Right atrium auricular region (tissue), 2 donors: ENCODE measurements at regions not wholly inside any gene's neighbourhood (a gene's known extent, or its start where the extent isn't known, plus 50 kb on each side); places are given as distances from the start of the nearest gene placed in this dataset.

Source experiments
- DNase-seq: peaks from one replicate; pipeline ENCODE4 v3.0.0-alpha.2; 2019; ENCODE audit warnings: low spot score
- H3K27ac ChIP-seq, 2 donors: fragments of 200-600 bp; sonication (generic); 1 replicate in 1 of 2; 2 replicates in 1 of 2; pipeline ENCODE4 v1.5.1; 2016 to 2019
- H3K27me3 ChIP-seq, 2 donors: fragments of 200-600 bp; sonication (generic); one replicate each; pipeline versions ENCODE4 v1.5.1 to v1.6.0; 2017 to 2019
- H3K36me3 ChIP-seq: fragments of 200-600 bp; sonication (generic); one replicate; pipeline ENCODE4 v1.5.1; 2016
- H3K4me1 ChIP-seq, 2 donors: fragments of 200-600 bp; sonication (generic); one replicate each; pipeline versions ENCODE4 v1.5.1 to v1.6.0; 2017 to 2019
- H3K4me3 ChIP-seq, 2 donors: fragments of 200-600 bp; sonication (generic); 1 replicate in 1 of 2; 2 replicates in 1 of 2; pipeline ENCODE4 v1.5.1; 2017 to 2019; ENCODE audit warnings: mild to moderate bottlenecking in 1 of 2, moderate library complexity in 1 of 2
- H3K9me3 ChIP-seq, 2 donors: fragments of 200-600 bp; sonication (generic); one replicate each; pipeline ENCODE4 v1.5.1; 2019
- TF ChIP-seq, protein P1 (sequence below), 2 donors: fragments of 200-600 bp; sonication (generic); IDR thresholded peaks; one replicate each; pipeline ENCODE4 v1.5.1; 2019; ENCODE audit warnings: antibody characterized with exemption in 2 of 2

DNA sequence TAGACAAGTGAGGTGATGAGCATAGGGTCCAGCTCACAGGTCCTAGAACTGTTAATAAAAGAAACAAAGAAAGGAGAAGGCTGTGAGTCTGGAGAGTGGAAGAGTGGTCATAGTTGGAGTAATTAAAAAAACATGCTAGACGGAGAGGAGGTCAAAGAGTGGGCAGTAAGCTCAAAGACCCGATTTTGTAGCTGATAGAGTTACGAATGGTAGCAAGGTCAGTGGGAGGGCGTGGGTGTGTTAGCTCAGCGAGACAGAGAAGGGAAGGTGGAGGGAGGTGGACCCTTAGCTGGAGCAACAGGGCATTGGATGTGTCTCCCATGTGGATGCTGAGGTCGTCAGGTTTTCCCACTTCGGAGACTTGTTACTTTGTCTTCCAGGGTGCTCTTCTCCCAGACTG lies 431.7 kb downstream of the CDH26 start:
- H3K4me1 ChIP-seq, result no peaks in the 10 kb centered on the region
- H3K9me3 ChIP-seq, result no peaks in the 10 kb centered on the region
- H3K27ac ChIP-seq, result no peak overlapping the region
- H3K4me3 ChIP-seq, result no peak overlapping the region
- H3K36me3 ChIP-seq, result no peaks in the 10 kb centered on the region
- TF ChIP-seq, protein P1, sequence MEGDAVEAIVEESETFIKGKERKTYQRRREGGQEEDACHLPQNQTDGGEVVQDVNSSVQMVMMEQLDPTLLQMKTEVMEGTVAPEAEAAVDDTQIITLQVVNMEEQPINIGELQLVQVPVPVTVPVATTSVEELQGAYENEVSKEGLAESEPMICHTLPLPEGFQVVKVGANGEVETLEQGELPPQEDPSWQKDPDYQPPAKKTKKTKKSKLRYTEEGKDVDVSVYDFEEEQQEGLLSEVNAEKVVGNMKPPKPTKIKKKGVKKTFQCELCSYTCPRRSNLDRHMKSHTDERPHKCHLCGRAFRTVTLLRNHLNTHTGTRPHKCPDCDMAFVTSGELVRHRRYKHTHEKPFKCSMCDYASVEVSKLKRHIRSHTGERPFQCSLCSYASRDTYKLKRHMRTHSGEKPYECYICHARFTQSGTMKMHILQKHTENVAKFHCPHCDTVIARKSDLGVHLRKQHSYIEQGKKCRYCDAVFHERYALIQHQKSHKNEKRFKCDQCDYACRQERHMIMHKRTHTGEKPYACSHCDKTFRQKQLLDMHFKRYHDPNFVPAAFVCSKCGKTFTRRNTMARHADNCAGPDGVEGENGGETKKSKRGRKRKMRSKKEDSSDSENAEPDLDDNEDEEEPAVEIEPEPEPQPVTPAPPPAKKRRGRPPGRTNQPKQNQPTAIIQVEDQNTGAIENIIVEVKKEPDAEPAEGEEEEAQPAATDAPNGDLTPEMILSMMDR (IDR thresholded peaks at IDR 0.05), result no peak
- no peak for DNase-seq
- H3K27me3 ChIP-seq, result no peaks in the 10 kb centered on the region

DNA sequence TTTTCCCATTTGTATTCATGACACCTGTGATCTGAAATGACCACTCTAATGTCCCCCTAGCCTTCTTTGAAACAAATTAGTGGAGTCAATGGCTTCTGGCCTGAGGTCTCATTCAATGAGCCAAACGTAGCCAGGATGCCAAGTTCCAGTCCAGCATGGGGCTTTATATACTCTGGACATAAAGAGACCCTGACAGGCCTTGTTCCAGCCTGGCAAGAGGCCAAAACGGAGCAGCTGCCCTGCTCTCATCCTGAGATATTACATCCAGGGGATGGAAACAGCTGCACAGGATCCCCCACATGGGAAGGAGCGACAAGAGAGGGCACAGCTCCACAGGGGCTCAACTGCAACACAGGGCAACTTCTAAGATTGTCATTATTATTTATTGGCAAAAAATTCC lies 437.8 kb downstream of the CDH26 start:
- DNase-seq, result no peak
- Histone ChIP-seq H3K36me3 (no peaks in the 10 kb centered on the region), H3K4me3 (no peak overlapping the region), H3K27me3 (no peaks in the 10 kb centered on the region), H3K9me3 (peaks cover 0 to 6% of the 10 kb centered on the region in 2 donors), H3K4me1 (no peaks in the 10 kb centered on the region), H3K27ac (no peak overlapping the region)
- TF ChIP-seq, protein P1 (IDR thresholded peaks at IDR 0.05), result no peak

DNA sequence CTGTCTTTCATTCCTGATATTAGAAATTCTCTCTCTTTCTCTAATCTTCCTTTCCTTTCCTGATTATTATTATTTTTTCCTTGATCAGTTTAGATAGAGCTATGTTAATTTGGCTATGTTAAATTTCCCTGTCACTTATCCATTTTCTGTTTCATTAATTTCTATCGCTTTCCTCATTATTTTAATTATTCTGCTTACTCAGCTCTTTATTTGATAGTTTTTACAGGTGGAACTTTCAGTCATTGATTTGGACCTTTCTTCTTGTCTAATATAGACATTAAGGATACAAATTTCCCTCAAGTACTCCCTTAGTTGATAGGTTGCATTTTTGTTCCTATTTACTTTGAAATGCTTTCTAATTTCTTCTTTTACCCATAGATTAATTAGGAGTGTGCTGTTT lies 442.3 kb downstream of the CDH26 start:
- peaks cover 0 to 6% of the 10 kb centered on the region in 2 donors for H3K9me3 ChIP-seq
- DNase-seq, result no peak

DNA sequence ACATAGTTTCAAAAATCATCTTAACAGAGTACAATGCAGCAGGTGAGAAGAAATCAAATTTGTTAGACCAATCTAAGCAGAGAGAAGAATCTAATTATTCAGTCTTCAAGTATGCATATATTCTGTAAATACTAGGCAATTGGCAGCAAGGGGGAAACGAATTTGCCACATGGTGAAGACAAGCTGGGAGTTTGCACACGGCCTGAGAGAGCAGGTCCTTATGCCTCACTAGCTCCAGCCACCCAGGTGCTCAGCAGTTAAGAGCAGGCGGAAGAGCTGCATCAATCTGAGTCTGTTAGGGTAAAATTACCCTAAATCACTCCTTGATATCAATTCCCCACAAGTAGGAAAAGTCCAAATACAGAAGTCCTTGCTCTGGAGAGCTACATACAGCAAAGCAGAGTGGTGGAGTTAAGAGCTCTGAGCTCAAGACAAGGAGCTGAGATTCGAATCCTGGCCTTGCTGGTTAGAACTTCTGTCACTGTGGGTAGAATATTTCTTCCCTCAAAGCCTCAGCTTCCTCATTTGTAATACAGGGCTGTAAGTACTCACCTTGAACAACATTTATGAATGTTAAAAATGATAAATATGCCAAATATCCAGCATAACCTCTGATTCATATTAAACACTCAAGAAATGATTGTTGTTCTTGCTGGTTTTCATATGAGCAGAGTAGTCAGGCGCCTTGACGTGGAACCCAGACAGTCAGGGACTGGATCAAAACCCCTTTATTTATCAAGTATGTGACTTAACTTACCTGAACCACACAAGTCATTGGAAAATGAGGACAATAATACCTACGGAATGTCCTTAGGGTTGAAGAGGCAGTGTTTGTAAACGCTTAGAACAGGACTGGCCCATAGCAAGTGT lies 444.2 kb downstream of the CDH26 start:
- DNase-seq, result no peak
- Histone ChIP-seq H3K4me1 (no peaks in the 10 kb centered on the region), H3K4me3 (no peak overlapping the region), H3K27me3 (no peaks in the 10 kb centered on the region), H3K36me3 (no peaks in the 10 kb centered on the region), H3K27ac (no peak overlapping the region), H3K9me3 (peaks cover 0 to 6% of the 10 kb centered on the region in 2 donors)
- TF ChIP-seq, protein P1 (IDR thresholded peaks at IDR 0.05), result no peak

More for the DNA sequence above, 442.3 kb downstream of the CDH26 start:
- TF ChIP-seq, protein P1 (IDR thresholded peaks at IDR 0.05), result no peak
- no peak overlapping the region for H3K4me3 ChIP-seq
- no peaks in the 10 kb centered on the region for H3K4me1 ChIP-seq
- H3K27me3 ChIP-seq, result no peaks in the 10 kb centered on the region
- no peaks in the 10 kb centered on the region for H3K36me3 ChIP-seq
- H3K27ac ChIP-seq, result no peak overlapping the region

DNA sequence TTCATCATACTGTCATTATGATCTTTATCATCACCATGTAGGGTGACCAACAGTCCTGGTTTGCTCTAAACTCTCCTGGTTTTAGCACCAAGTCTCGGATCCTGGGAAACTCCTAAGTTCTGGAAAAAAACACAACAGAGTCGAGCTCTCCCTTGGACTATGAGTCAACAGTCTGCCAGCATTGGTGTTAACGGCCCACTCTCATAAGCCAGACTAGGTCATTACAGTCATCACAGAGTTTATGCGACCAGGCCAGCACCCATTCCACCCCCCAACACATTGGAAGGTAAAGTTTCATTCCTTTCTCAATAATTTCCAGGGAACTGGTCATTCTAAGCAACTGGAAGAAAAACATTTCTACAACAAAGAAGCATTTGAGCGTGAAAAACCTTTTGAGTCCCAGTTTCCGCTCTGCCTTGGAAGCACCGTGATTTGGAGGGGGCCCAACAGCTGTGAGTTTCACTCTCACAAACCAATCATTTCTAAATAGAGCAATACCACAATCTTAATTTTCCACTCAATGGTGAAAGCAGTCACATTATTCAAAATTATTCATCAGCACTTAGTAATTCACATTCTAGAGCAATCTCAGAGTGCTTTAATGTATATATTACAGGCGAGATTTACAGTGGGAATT lies 445.0 kb downstream of the CDH26 start:
- DNase-seq, result no peak
- no peak overlapping the region for H3K27ac ChIP-seq
- H3K36me3 ChIP-seq, result no peaks in the 10 kb centered on the region
- no peak overlapping the region for H3K4me3 ChIP-seq
- no peaks in the 10 kb centered on the region for H3K27me3 ChIP-seq
- no peaks in the 10 kb centered on the region for H3K4me1 ChIP-seq
- TF ChIP-seq, protein P1 (IDR thresholded peaks at IDR 0.05), result no peak
- peaks cover 0 to 6% of the 10 kb centered on the region in 2 donors for H3K9me3 ChIP-seq
